Testis (tissue), 2 donors: ENCODE measurements at regions not wholly inside any gene's neighbourhood (a gene's known extent, or its start where the extent isn't known, plus 50 kb on each side); places are given as distances from the start of the nearest gene placed in this dataset.

ENCODE experiments used
- CTCF ChIP-seq, 3 experiments: fragments of 450-650 bp in 2 of 3; fragments of 200-600 bp in 1 of 3; sonication (generic) in 1 of 3; IDR thresholded peaks; one replicate each; pipeline ENCODE4 v1.5.1; 2016 to 2019; ENCODE audit warnings: antibody characterized with exemption in 3 of 3, mild to moderate bottlenecking in 2 of 3, moderate library complexity in 1 of 3
- POLR2A ChIP-seq: fragments of 450-650 bp; IDR thresholded peaks from one replicate; pipeline ENCODE4 v1.6.1; 2017; ENCODE audit warnings: antibody characterized with exemption, mild to moderate bottlenecking, moderate library complexity

GRCh38 chr18:10228326-10228725 lies 226.1 kb upstream of the APCDD1 start:
- TF ChIP-seq CTCF (IDR thresholded peaks at IDR 0.05) (no peak), POLR2A (no peak)
